ENCODE measurements at regions not wholly inside any gene's neighbourhood (a gene's known extent, or its start where the extent isn't known, plus 50 kb on each side); places are given as distances from the start of the nearest gene placed in this dataset.

GRCh38 chr2:67930156-67930555 is 132.6 kb downstream of the C1D start:
- no peaks in the 10 kb centered on the region for H3K79me2 ChIP-seq (ENCODE audit: insufficient read depth, low read length)
- H3K4me1 ChIP-seq (ENCODE audit: insufficient read depth, low read length) = no peaks in the 10 kb centered on the region
- BruUV-seq (replicated peaks) = no TSS peak
- H3K27ac ChIP-seq (ENCODE audit: extremely low read length, insufficient read depth, low read length) = no peak overlapping the region
- 0 out of 5 replicates have a peak, but pooled peaks cover 0 to 2% of the 10 kb centered on the region in 2 experiments for H3K27me3 ChIP-seq (ENCODE audit: control insufficient read depth in 1 of 2, insufficient read depth in 2 of 2, low read length in 2 of 2)
- ChIA-PET CTCF (ENCODE audit: low intra/inter-chr PET ratio, low total read pairs) (no interaction called here), POLR2A (no interaction called here)
- no peaks in the 10 kb centered on the region for H3K9me3 ChIP-seq (ENCODE audit: low read length)
- H3K36me3 ChIP-seq (replicated peaks in 1 of 2; ENCODE audit: control insufficient read depth in 1 of 2, insufficient read depth in 2 of 2, low read length in 2 of 2) = no peaks in the 10 kb centered on the region
- no peak overlapping the region for H3K4me3 ChIP-seq (replicated peaks in 1 of 3; ENCODE audit: insufficient read depth in 1 of 3, low read depth in 2 of 3, low read length in 3 of 3)
- intact Hi-C loops (cut with micrococcal nuclease; ENCODE audit: unreplicated experiment) = no loop called here
- ATAC-seq (no peak), DNase-seq (ENCODE audit: low spot score) (no peak), FAIRE-seq (no peak)
- no peaks in the 10 kb centered on the region for H4K20me1 ChIP-seq (ENCODE audit: insufficient read depth, low read length)
- in situ Hi-C loops (cut with HindIII; ENCODE audit: extremely low pct_ligation_motif_present, low pct_unique_long_range_greater_than_20kb) = no loop called here
- H3K4me2 ChIP-seq (ENCODE audit: low read depth, low read length) = no peak overlapping the region
- no peak overlapping the region for H2AFZ ChIP-seq (ENCODE audit: low read length)
- no peak overlapping the region for H3K9ac ChIP-seq (ENCODE audit: insufficient read depth, low read depth, low read length)
- no peak for TF ChIP-seq POLR2A (IDR thresholded peaks at IDR 0.05; ENCODE audit: insufficient read depth in 1 of 2, low read depth in 2 of 2, low read length in 2 of 2)
- TF ChIP-seq ZFP91 (CRISPR knock-in tag; IDR thresholded peaks at IDR 0.05; ENCODE audit: borderline replicate concordance) = no peak
- no peak for TF ChIP-seq ZNF407 (CRISPR knock-in tag; IDR thresholded peaks at IDR 0.05; ENCODE audit: not compliant biosample characterization)
- WGBS (ENCODE audit: low lambda C conversion rate) = 6% methylated on average over 3 of the region's 3 CpGs
